ENCODE measurements at regions not wholly inside any gene's neighbourhood (a gene's known extent, or its start where the extent isn't known, plus 50 kb on each side); places are given as distances from the start of the nearest gene placed in this dataset.

DNA sequence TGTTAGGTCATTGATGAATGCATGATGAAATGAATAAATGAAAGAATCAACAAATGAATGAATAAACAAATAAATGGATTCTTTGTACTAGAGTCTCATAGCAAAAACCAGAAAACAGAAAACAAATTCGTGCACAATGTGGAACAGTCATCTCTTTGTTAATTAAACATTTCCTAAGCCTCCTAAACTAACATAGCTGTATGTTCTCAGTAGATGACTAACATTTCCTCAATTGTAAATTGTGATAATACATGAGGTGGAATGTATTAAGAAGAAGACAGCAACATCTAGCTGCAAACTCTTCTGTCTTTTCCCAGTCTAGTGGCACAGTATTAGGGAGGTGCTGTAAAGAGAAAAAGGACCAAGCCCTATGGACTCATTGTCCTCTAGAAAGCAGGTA lies 1021.0 kb downstream of the MCTP2 start:
- Histone ChIP-seq H2BK20ac (ENCODE audit: low read length) (no peak overlapping the region), H3K4me3 (ENCODE audit: extremely low read depth in 1 of 4, insufficient read depth in 2 of 4, low read depth in 3 of 4, low read length in 4 of 4) (no peak overlapping the region), H3K27me3 (replicated peaks in 1 of 4; ENCODE audit: control insufficient read depth in 3 of 4, extremely low read depth in 1 of 4, insufficient read depth in 3 of 4, low read length in 3 of 4) (peaks cover 0 to 1% (median 0%) of the 10 kb centered on the region in 4 experiments; a peak in 1 of 7 replicates), H3K79me2 (ENCODE audit: control insufficient read depth in 1 of 2, insufficient read depth in 2 of 2, low read length in 2 of 2) (no peaks in the 10 kb centered on the region), H3K14ac (ENCODE audit: insufficient read length) (no peak overlapping the region), H2AK5ac (ENCODE audit: low read depth, low read length) (no peak overlapping the region), H3K56ac (replicated peaks; ENCODE audit: insufficient read length, low read depth, low read length) (no peak overlapping the region), H3K9ac (replicated peaks in 1 of 4; ENCODE audit: extremely low read depth in 1 of 4, low read depth in 3 of 4, low read length in 3 of 4) (no peak overlapping the region), H4K8ac (ENCODE audit: extremely low read depth, insufficient read depth, low read length) (no peak overlapping the region), H3K23me2 (ENCODE audit: low read depth, low read length) (no peaks in the 10 kb centered on the region), H3K79me1 (ENCODE audit: low read depth, low read length) (no peaks in the 10 kb centered on the region), H3K4me2 (ENCODE audit: insufficient read depth in 1 of 2, low read depth in 2 of 2, low read length in 2 of 2) (no peak overlapping the region), H3K4me1 (replicated peaks in 1 of 4; ENCODE audit: control insufficient read depth in 3 of 4, insufficient read depth in 4 of 4, low read length in 3 of 4) (no peaks in the 10 kb centered on the region), H3K23ac (ENCODE audit: insufficient read length) (no peak overlapping the region), H4K5ac (ENCODE audit: insufficient read length, low read depth, low read length) (no peak overlapping the region), H2BK120ac (replicated peaks; ENCODE audit: low read depth, low read length) (no peak overlapping the region), H3K9me3 (ENCODE audit: insufficient read depth in 2 of 2, low read depth in 1 of 2, low read length in 1 of 2) (0 out of 4 replicates have a peak, but pooled peaks cover 0 to 3% of the 10 kb centered on the region in 2 experiments), H2BK15ac (ENCODE audit: low read length) (no peak overlapping the region), H4K91ac (replicated peaks; ENCODE audit: insufficient read length, low read length) (no peak overlapping the region), H3K18ac (ENCODE audit: extremely low read depth, low read length) (no peak overlapping the region), H2BK5ac (ENCODE audit: low read depth, low read length) (no peak overlapping the region), H3K36me3 (ENCODE audit: control insufficient read depth in 2 of 4, insufficient read depth in 4 of 4, low read length in 3 of 4) (no peaks in the 10 kb centered on the region), H3K4ac (replicated peaks; ENCODE audit: insufficient read length, low read depth, low read length) (no peak overlapping the region), H4K20me1 (replicated peaks in 1 of 2; ENCODE audit: control insufficient read depth in 1 of 2, insufficient read depth in 2 of 2, low read length in 2 of 2) (no peaks in the 10 kb centered on the region), H2AFZ (ENCODE audit: low read length) (no peak overlapping the region), H2BK12ac (ENCODE audit: low read depth, low read length) (no peak overlapping the region), H3K27ac (ENCODE audit: low read depth, low read length) (no peak overlapping the region)
- no peak for FAIRE-seq
- no peak for DNase-seq (ENCODE audit: low read depth in 1 of 2, low spot score in 2 of 2)
- 76% methylated on average over 1 of the region's 1 CpG; no CpG with 5 or more reads in 1 of the 2 experiments for WGBS, 2 experiments (ENCODE audit: extremely low coverage in 1 of 2, insufficient coverage in 1 of 2, insufficient read length in 1 of 2, insufficient replicate concordance in 2 of 2, low coverage in 1 of 2, low lambda C conversion rate in 2 of 2, missing lambda C conversion rate in 1 of 2)
- POLR2A ChIA-PET (ENCODE audit: partially characterized antibody): no interaction called here
- CTCF ChIA-PET (ENCODE audit: partially characterized antibody): interaction anchor here (1.0 to 1.5 kb wide), 2 partner anchors 39 to 582 kb away, joined by 3 read pairs; no protein-coding TSS in a partner anchor
- TF ChIP-seq NRF1 (IDR thresholded peaks at IDR 0.05; ENCODE audit: low read depth, low read length) (no peak), ASH2L (IDR thresholded peaks at IDR 0.05; ENCODE audit: low read length) (no peak), RAD21 (IDR thresholded peaks at IDR 0.05 in 1 of 2, conservative IDR thresholded peaks at IDR 0.05 in 1 of 2; ENCODE audit: low read depth in 2 of 2, low read length in 2 of 2) (no peak), SAP30 (IDR thresholded peaks at IDR 0.05; ENCODE audit: insufficient read depth, insufficient replicate concordance, low read length) (no peak), YY1 (IDR thresholded peaks at IDR 0.05; ENCODE audit: low read depth, low read length) (no peak), KDM4A (IDR thresholded peaks at IDR 0.05; ENCODE audit: low read depth, low read length, severe bottlenecking) (no peak), FOSL1 (IDR thresholded peaks at IDR 0.05; ENCODE audit: insufficient read depth, low read depth, low read length) (no peak), SUZ12 (IDR thresholded peaks at IDR 0.05; ENCODE audit: low read length) (no peak), EP300 (IDR thresholded peaks at IDR 0.05; ENCODE audit: borderline replicate concordance in 1 of 2, low read depth in 2 of 2, low read length in 2 of 2) (no peak), RXRA (IDR thresholded peaks at IDR 0.05; ENCODE audit: insufficient read depth, low read depth, low read length) (no peak), HDAC2 (IDR thresholded peaks at IDR 0.05; ENCODE audit: borderline replicate concordance in 1 of 2, low read depth in 2 of 2, low read length in 2 of 2) (no peak), POLR2A (IDR thresholded peaks at IDR 0.05; ENCODE audit: control extremely low read depth in 1 of 2, low read depth in 2 of 2, low read length in 2 of 2) (no peak), NANOG (IDR thresholded peaks at IDR 0.05; ENCODE audit: insufficient read depth, low read depth, low read length, poor library complexity, severe bottlenecking) (no peak), EGR1 (IDR thresholded peaks at IDR 0.05; ENCODE audit: borderline replicate concordance, low read depth, low read length) (no peak)

Measured in H1 (cell line).